SK-N-SH (cell line): ENCODE measurements at regions not wholly inside any gene's neighbourhood (a gene's known extent, or its start where the extent isn't known, plus 50 kb on each side); places are given as distances from the start of the nearest gene placed in this dataset.
"Not testable (repeated sequence)": the region's sequence is repeated elsewhere in the genome, so short reads cannot be mapped to it uniquely, and the experiment has no call there.

Source experiments
- CTCF ChIA-PET: fragments of 300-600, 350-600 bp; formaldehyde crosslinking; extraction: SDS; loops from one replicate; lab custom pipeline; 2021; lab: Yijun Ruan, JAX
- POLR2A ChIA-PET: fragments of 350-600 bp; sonication (Branson Sonifier 250); formaldehyde crosslinking; extraction: SDS; loops from one replicate; lab custom pipeline; 2020; ENCODE audit warnings: antibody characterized with exemption, inconsistent platforms; lab: Yijun Ruan, JAX
- DNase-seq: peaks from one replicate; pipeline ENCODE4 v3.0.0; 2012
- H2AFZ ChIP-seq: fragments of 200-600 bp; sonication (generic); 2 replicates; pipeline ENCODE4 v1.8.1; 2016; ENCODE audit warnings: antibody characterized with exemption, mild to moderate bottlenecking, low read depth
- H3F3A ChIP-seq: fragments of 200-600 bp; sonication (generic); replicated peaks from 2 replicates; pipeline ENCODE3; 2016; ENCODE audit warnings: antibody characterized with exemption, mild to moderate bottlenecking; ENCODE audit not compliant: insufficient read depth
- H3K27ac ChIP-seq, 2 experiments: fragments of 200-500 bp in 1 of 2; fragments of 200-600 bp in 1 of 2; sonication (Bioruptor generic) in 1 of 2; sonication (generic), shearing (Covaris generic) in 1 of 2; 2 replicates each; pipeline versions ENCODE4 v1.5.1 to v1.6.1; 2014 to 2016; ENCODE audit warnings: low read depth in 2 of 2, inconsistent platforms in 1 of 2, low read length in 1 of 2, mild to moderate bottlenecking in 1 of 2, mixed read lengths in 1 of 2
- H3K27me3 ChIP-seq: fragments of 200-600 bp; sonication (generic), shearing (Covaris generic); 2 replicates; pipeline ENCODE4 v1.6.1; 2016; ENCODE audit warnings: mixed run types; ENCODE audit not compliant: insufficient read depth
- H3K36me3 ChIP-seq, 2 experiments: fragments of 200-500 bp in 1 of 2; fragments of 200-600 bp in 1 of 2; sonication (Bioruptor generic) in 1 of 2; sonication (generic) in 1 of 2; replicated peaks in 1 of 2; 2 replicates each; pipeline versions ENCODE3 to v1.5.1; 2014 to 2016; ENCODE audit warnings: low read length in 1 of 2, mild to moderate bottlenecking in 1 of 2; ENCODE audit not compliant: insufficient read depth in 2 of 2, control insufficient read depth in 1 of 2
- H3K4me1 ChIP-seq, 2 experiments: fragments of 200-500 bp in 1 of 2; fragments of 200-600 bp in 1 of 2; sonication (Bioruptor generic) in 1 of 2; sonication (generic), shearing (Covaris generic) in 1 of 2; 2 replicates each; pipeline versions ENCODE4 v1.5.1 to v1.6.1; 2014 to 2016; ENCODE audit warnings: low read depth in 1 of 2, low read length in 1 of 2, mixed run types in 1 of 2; ENCODE audit not compliant: insufficient read depth in 2 of 2, control insufficient read depth in 1 of 2
- H3K4me2 ChIP-seq: fragments of 200-600 bp; sonication (generic), shearing (Covaris generic); 2 replicates; pipeline ENCODE4 v1.6.1; 2017; ENCODE audit warnings: mixed run types
- H3K4me3 ChIP-seq, 2 experiments: fragments of 200-500 bp in 1 of 2; fragments of 200-600 bp in 1 of 2; sonication (Bioruptor generic) in 1 of 2; sonication (generic), shearing (Covaris generic) in 1 of 2; 2 replicates each; pipeline versions ENCODE4 v1.5.1 to v1.8.1; 2014 to 2016; ENCODE audit warnings: low read depth in 2 of 2, inconsistent platforms in 1 of 2, low read length in 1 of 2, mild to moderate bottlenecking in 1 of 2, mixed read lengths in 1 of 2, moderate library complexity in 1 of 2
- H3K79me2 ChIP-seq: fragments of 200-600 bp; sonication (generic); 2 replicates; pipeline ENCODE4 v1.8.1; 2017; ENCODE audit warnings: mild to moderate bottlenecking; ENCODE audit not compliant: insufficient read depth
- H3K9ac ChIP-seq: fragments of 200-600 bp; sonication (generic); 2 replicates; pipeline ENCODE4 v1.6.1; 2017; ENCODE audit warnings: mixed run types
- H3K9me2 ChIP-seq: fragments of 200-600 bp; sonication (generic); 2 replicates; pipeline ENCODE4 v1.6.1; 2017; ENCODE audit warnings: mixed run types
- H3K9me3 ChIP-seq: fragments of 200-600 bp; sonication (generic); 2 replicates; pipeline ENCODE4 v1.6.1; 2017; ENCODE audit warnings: mixed run types, mild to moderate bottlenecking, moderate library complexity
- H4K20me1 ChIP-seq: fragments of 200-600 bp; sonication (generic); 2 replicates; pipeline ENCODE4 v1.6.1; 2017; ENCODE audit warnings: mild to moderate bottlenecking, mixed run types; ENCODE audit not compliant: insufficient read depth
- CHD2 ChIP-seq: fragments of 150-350 bp; IDR thresholded peaks from 2 replicates; pipeline ENCODE4 v1.6.1; 2018; ENCODE audit warnings: low read length; ENCODE audit not compliant: partially characterized antibody
- CTCF ChIP-seq: fragments of 200-600 bp; sonication (generic); IDR thresholded peaks from 2 replicates; pipeline ENCODE4 v1.6.1; 2017; ENCODE audit warnings: antibody characterized with exemption, mild to moderate bottlenecking, moderate library complexity
- EP300 ChIP-seq, 2 experiments: IDR thresholded peaks; 2 replicates each; pipeline versions ENCODE4 v1.4.0 to v1.6.1; 2012; ENCODE audit warnings: borderline replicate concordance in 1 of 2, low read depth in 1 of 2, low read length in 1 of 2
- FOXJ3 ChIP-seq: sonication (generic); formaldehyde crosslinking; IDR thresholded peaks from 2 replicates; pipeline ENCODE4 v1.5.1; 2020; ENCODE audit warnings: mild to moderate bottlenecking, missing genetic modification reagents
- FOXM1 ChIP-seq: IDR thresholded peaks from 2 replicates; pipeline ENCODE4 v1.4.0; 2012; ENCODE audit warnings: low read depth, mild to moderate bottlenecking
- IRF3 ChIP-seq: fragments of 150-350 bp; IDR thresholded peaks from 2 replicates; pipeline ENCODE4 v1.6.1; 2016; ENCODE audit warnings: mild to moderate bottlenecking, low read depth, low read length
- NFIC ChIP-seq: IDR thresholded peaks from 2 replicates; pipeline ENCODE4 v1.4.0; 2012; ENCODE audit warnings: borderline replicate concordance
- NRF1 ChIP-seq: IDR thresholded peaks from 2 replicates; pipeline ENCODE4 v1.6.1; 2012; ENCODE audit warnings: low read depth, mild to moderate bottlenecking, low read length
- RAD21 ChIP-seq: IDR thresholded peaks from 2 replicates; pipeline ENCODE4 v1.6.1; 2012; ENCODE audit warnings: mild to moderate bottlenecking, low read length
- SIN3A ChIP-seq: IDR thresholded peaks from 2 replicates; pipeline ENCODE4 v1.6.1; 2012; ENCODE audit warnings: low read depth, mild to moderate bottlenecking, low read length, moderate library complexity, borderline replicate concordance
- SMC3 ChIP-seq: IDR thresholded peaks from 2 replicates; pipeline ENCODE4 v1.6.1; 2012; ENCODE audit warnings: low read depth, low read length, improper control_type of control experiment
- TEAD4 ChIP-seq: IDR thresholded peaks from 2 replicates; pipeline ENCODE4 v1.4.0; 2012; ENCODE audit warnings: mild to moderate bottlenecking, borderline replicate concordance; ENCODE audit not compliant: insufficient read depth
- WGBS: methylation state at CpG from one replicate; pipeline ENCODE4 v1.1.6; 2017; ENCODE audit warnings: low lambda C conversion rate; 5-methylcytosine and 5-hydroxymethylcytosine counted together
- TF ChIP-seq, protein P1 (sequence below): IDR thresholded peaks from 2 replicates; pipeline ENCODE4 v1.4.0; 2012; ENCODE audit warnings: low read depth

GRCh38 chr1:215426101-215426500, 141.0 kb upstream of the KCTD3 start:
- ChIA-PET POLR2A (no interaction called here), CTCF (interaction anchor here (0.6 kb wide), 1 partner anchor 179 kb away, joined by 3 read pairs; no protein-coding TSS in a partner anchor)
- no peaks in the 10 kb centered on the region for H3K4me1 ChIP-seq

GRCh38 chr1:215432483-215433227, 134.4 kb upstream of the KCTD3 start:
- H3F3A ChIP-seq, CTCF ChIA-PET, H3K36me3 ChIP-seq, H2AFZ ChIP-seq, H3K9me2 ChIP-seq, H3K4me3 ChIP-seq, H3K4me1 ChIP-seq, POLR2A ChIA-PET, H3K9me3 ChIP-seq, DNase-seq, H3K4me2 ChIP-seq, H3K9ac ChIP-seq, H3K27ac ChIP-seq, H3K79me2 ChIP-seq, H3K27me3 ChIP-seq, H4K20me1 ChIP-seq: not testable (repeated sequence)
- 36% methylated on average over 1 of the region's 6 CpGs for WGBS

More at GRCh38 chr1:215426101-215426500, 141.0 kb upstream of the KCTD3 start:
- Histone ChIP-seq H3K27ac (no peak overlapping the region), H3K9me3 (no peaks in the 10 kb centered on the region), H3K27me3 (no peaks in the 10 kb centered on the region), H2AFZ (no peak overlapping the region), H3K9me2 (no peaks in the 10 kb centered on the region), H3K9ac (no peak overlapping the region), H4K20me1 (no peaks in the 10 kb centered on the region), H3K79me2 (no peaks in the 10 kb centered on the region), H3K4me3 (no peak overlapping the region), H3K36me3 (no peaks in the 10 kb centered on the region), H3F3A (no peaks in the 10 kb centered on the region), H3K4me2 (no peak overlapping the region)
- no peak for DNase-seq
- TF ChIP-seq NRF1 (no peak), SIN3A (no peak), FOXM1 (no peak), CHD2 (no peak), EP300 (IDR thresholded peaks at IDR 0.05; ENCODE audit: borderline replicate concordance in 1 of 2, low read depth in 1 of 2, low read length in 1 of 2) (no peak), FOXJ3 (CRISPR knock-in tag) (no peak), RAD21 (no peak), SMC3 (no peak), IRF3 (no peak)
- TF ChIP-seq, protein P1, sequence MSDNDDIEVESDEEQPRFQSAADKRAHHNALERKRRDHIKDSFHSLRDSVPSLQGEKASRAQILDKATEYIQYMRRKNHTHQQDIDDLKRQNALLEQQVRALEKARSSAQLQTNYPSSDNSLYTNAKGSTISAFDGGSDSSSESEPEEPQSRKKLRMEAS: no peak

GRCh38 chr1:215433237-215433636, 133.9 kb upstream of the KCTD3 start:
- H3K4me3 ChIP-seq: no peak overlapping the region; a peak in 1 of 4 replicates
- no peaks in the 10 kb centered on the region for H4K20me1 ChIP-seq
- H3K9me2 ChIP-seq: no peaks in the 10 kb centered on the region
- CTCF ChIA-PET: interaction anchor here (0.5 kb wide), 1 partner anchor 239 kb away, joined by 3 read pairs; no protein-coding TSS in a partner anchor
- no peaks in the 10 kb centered on the region for H3K4me1 ChIP-seq
- 0 out of 2 replicates have a peak, but pooled peaks cover 3% of the 10 kb centered on the region for H3K9me3 ChIP-seq
- no peak for DNase-seq
- H3K27ac ChIP-seq: no peak overlapping the region
- H3K4me2 ChIP-seq: no peak overlapping the region
- no peaks in the 10 kb centered on the region for H3K36me3 ChIP-seq
- H2AFZ ChIP-seq: no peak overlapping the region
- H3K9ac ChIP-seq: no peak overlapping the region
- no peaks in the 10 kb centered on the region for H3K79me2 ChIP-seq
- TF ChIP-seq CTCF (no peak), TEAD4 (no peak), NFIC (no peak)
- POLR2A ChIA-PET: no interaction called here
- 38% methylated on average over 8 of the region's 8 CpGs for WGBS
- no peaks in the 10 kb centered on the region for H3F3A ChIP-seq
- no peaks in the 10 kb centered on the region for H3K27me3 ChIP-seq
